Breast epithelium (tissue), 4 donors: ENCODE measurements at regions not wholly inside any gene's neighbourhood (a gene's known extent, or its start where the extent isn't known, plus 50 kb on each side); places are given as distances from the start of the nearest gene placed in this dataset.

ENCODE experiments used
- DNase-seq, 2 donors: peaks; one replicate each; pipeline ENCODE4 v3.0.0-alpha.2; 2019; ENCODE audit warnings: low spot score in 2 of 2
- H3K27ac ChIP-seq, 2 donors: fragments of 200-600 bp; sonication (generic) in 1 of 2; one replicate each; pipeline ENCODE4 v1.5.1; 2016 to 2019; ENCODE audit warnings: mild to moderate bottlenecking in 1 of 2
- H3K27me3 ChIP-seq, 2 donors: fragments of 200-600 bp; sonication (generic) in 1 of 2; one replicate each; pipeline versions ENCODE4 v1.5.1 to v1.6.0; 2017 to 2019; ENCODE audit warnings: control low read depth in 1 of 2, mild to moderate bottlenecking in 1 of 2
- H3K36me3 ChIP-seq: fragments of 200-600 bp; one replicate; pipeline ENCODE4 v1.5.1; 2019
- H3K4me1 ChIP-seq, 2 donors: fragments of 200-600 bp; sonication (generic); one replicate each; pipeline ENCODE4 v1.5.1; 2016 to 2019; ENCODE audit warnings: control low read depth in 1 of 2
- H3K4me3 ChIP-seq, 3 donors: fragments of 200-600 bp; sonication (generic); 1 replicate in 2 of 3; 2 replicates in 1 of 3; pipeline ENCODE4 v1.5.1; 2016 to 2019; ENCODE audit warnings: mild to moderate bottlenecking in 3 of 3, moderate library complexity in 2 of 3
- H3K9me3 ChIP-seq, 2 donors: fragments of 200-600 bp; sonication (generic) in 1 of 2; one replicate each; pipeline ENCODE4 v1.5.1; 2016 to 2019; ENCODE audit warnings: control low read depth in 1 of 2
- CTCF ChIP-seq, 3 donors: fragments of 450-650 bp; IDR thresholded peaks; one replicate each; pipeline ENCODE4 v1.5.1; 2016 to 2017; ENCODE audit warnings: antibody characterized with exemption in 3 of 3, mild to moderate bottlenecking in 3 of 3, moderate library complexity in 3 of 3
- POLR2A ChIP-seq: fragments of 450-650 bp; IDR thresholded peaks from one replicate; pipeline ENCODE4 v1.6.1; 2016; ENCODE audit warnings: antibody characterized with exemption, mild to moderate bottlenecking, moderate library complexity
- POLR2AphosphoS5 ChIP-seq, 3 donors: sonication (generic); formaldehyde crosslinking; IDR thresholded peaks; one replicate each; pipeline ENCODE4 v1.6.1; 2017; ENCODE audit warnings: antibody characterized with exemption in 3 of 3
- intact Hi-C: fragments of 100-400 bp; cut with DNase I; formaldehyde crosslinking; loops from one replicate; pipeline ENCODE4 v1.15.1; 2023; ENCODE audit warnings: low total_unique reads

- Histone ChIP-seq H3K4me3 (no peak overlapping the region), H3K36me3 (no peaks in the 10 kb centered on the region), H3K27me3 (no peaks in the 10 kb centered on the region), H3K27ac (no peak overlapping the region), H3K9me3 (no peaks in the 10 kb centered on the region), H3K4me1 (no peaks in the 10 kb centered on the region)
- DNase-seq = no peak
- TF ChIP-seq CTCF (IDR thresholded peaks at IDR 0.05) (no peak), POLR2A (no peak), POLR2AphosphoS5 (IDR thresholded peaks at IDR 0.05) (no peak)
- intact Hi-C loops = no loop called here
Measured at GRCh38 chr4:14223461-14223860, 595.9 kb upstream of the BOD1L1 start.

GRCh38 chr4:14225688-14226207 is 598.2 kb upstream of the BOD1L1 start:
- Histone ChIP-seq H3K27ac (no peak overlapping the region), H3K4me1 (no peaks in the 10 kb centered on the region), H3K27me3 (no peaks in the 10 kb centered on the region), H3K4me3 (no peak overlapping the region), H3K9me3 (no peaks in the 10 kb centered on the region), H3K36me3 (no peaks in the 10 kb centered on the region)
- intact Hi-C loops = no loop called here
- DNase-seq = no peak
- no peak for TF ChIP-seq POLR2AphosphoS5 (IDR thresholded peaks at IDR 0.05)
- TF ChIP-seq CTCF (IDR thresholded peaks at IDR 0.05) = no peak
- no peak for TF ChIP-seq POLR2A

- H3K4me3 ChIP-seq = no peak overlapping the region
- H3K4me1 ChIP-seq = no peaks in the 10 kb centered on the region
- intact Hi-C loops = no loop called here
- no peaks in the 10 kb centered on the region for H3K9me3 ChIP-seq
- no peaks in the 10 kb centered on the region for H3K27me3 ChIP-seq
- H3K36me3 ChIP-seq = no peaks in the 10 kb centered on the region
- no peak for TF ChIP-seq POLR2AphosphoS5 (IDR thresholded peaks at IDR 0.05)
- TF ChIP-seq CTCF (IDR thresholded peaks at IDR 0.05) = no peak
- no peak for TF ChIP-seq POLR2A
- H3K27ac ChIP-seq = no peak overlapping the region
- DNase-seq = no peak
Measured at GRCh38 chr4:14233126-14233525, 605.6 kb upstream of the BOD1L1 start.

- intact Hi-C loops = no loop called here
- H3K4me3 ChIP-seq = no peak overlapping the region
- no peak for DNase-seq
- H3K36me3 ChIP-seq = no peaks in the 10 kb centered on the region
- TF ChIP-seq CTCF (IDR thresholded peaks at IDR 0.05) (no peak), POLR2A (no peak), POLR2AphosphoS5 (IDR thresholded peaks at IDR 0.05) (no peak)
- no peak overlapping the region for H3K27ac ChIP-seq
- H3K9me3 ChIP-seq = no peaks in the 10 kb centered on the region
- no peaks in the 10 kb centered on the region for H3K27me3 ChIP-seq
- H3K4me1 ChIP-seq = no peaks in the 10 kb centered on the region
Measured at GRCh38 chr4:14234307-14234706, 606.8 kb upstream of the BOD1L1 start.

GRCh38 chr4:14236359-14236758 is 608.8 kb upstream of the BOD1L1 start:
- Histone ChIP-seq H3K27ac (no peak overlapping the region), H3K36me3 (no peaks in the 10 kb centered on the region), H3K9me3 (no peaks in the 10 kb centered on the region), H3K27me3 (no peaks in the 10 kb centered on the region), H3K4me1 (no peaks in the 10 kb centered on the region), H3K4me3 (no peak overlapping the region)
- intact Hi-C loops = no loop called here
- no peak for TF ChIP-seq CTCF (IDR thresholded peaks at IDR 0.05)
- TF ChIP-seq POLR2AphosphoS5 (IDR thresholded peaks at IDR 0.05) = no peak
- no peak for TF ChIP-seq POLR2A
- DNase-seq = no peak
